ENCODE measurements at regions not wholly inside any gene's neighbourhood (a gene's known extent, or its start where the extent isn't known, plus 50 kb on each side); places are given as distances from the start of the nearest gene placed in this dataset.

DNA sequence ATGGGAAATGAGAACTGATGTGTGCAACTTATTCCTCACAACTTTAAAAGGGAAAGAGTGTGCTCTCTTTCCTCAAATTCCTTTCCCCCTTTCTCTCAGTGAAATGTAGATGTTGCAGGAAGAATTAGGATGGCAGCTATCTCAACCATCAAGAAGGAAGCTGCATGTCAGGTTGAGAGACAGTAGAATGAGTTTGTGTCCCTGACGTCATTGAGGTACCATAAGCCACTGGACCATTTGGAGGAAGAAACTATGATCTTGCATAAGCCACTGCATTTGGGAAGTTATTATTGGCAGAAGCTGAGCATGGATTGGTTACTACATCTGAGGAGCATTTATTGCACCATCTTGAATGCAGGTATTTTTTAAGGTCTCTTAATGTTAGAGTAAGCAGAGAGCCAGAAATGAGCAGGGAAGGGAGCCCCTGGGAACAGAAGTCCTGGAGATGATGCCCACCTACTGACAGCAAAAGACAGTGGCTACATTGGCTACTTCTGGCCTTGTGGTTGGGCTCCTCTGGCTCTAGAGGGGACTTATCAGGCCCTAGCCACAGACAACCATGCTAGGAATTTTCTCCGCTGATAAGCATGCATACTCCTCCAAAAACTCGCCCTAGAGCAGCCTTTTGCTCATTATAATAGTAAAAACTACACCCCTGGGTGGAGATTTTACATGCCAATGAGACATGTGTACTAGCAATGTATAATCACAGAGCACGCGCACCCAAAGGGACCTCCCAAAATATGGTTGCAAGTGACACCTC is 249.0 kb upstream of the SALL1 start:
- Histone ChIP-seq H4K8ac (ENCODE audit: low read depth, low read length) (no peak overlapping the region), H2BK12ac (ENCODE audit: low read length) (no peak overlapping the region), H2BK120ac (ENCODE audit: low read depth, low read length) (no peak overlapping the region), H2BK15ac (ENCODE audit: low read length) (no peak overlapping the region), H3K4ac (ENCODE audit: low read length) (no peak overlapping the region), H2AFZ (ENCODE audit: low read length) (no peak overlapping the region), H3K36me3 (replicated peaks in 1 of 2; ENCODE audit: control insufficient read depth in 2 of 2, insufficient read depth in 2 of 2, low read length in 2 of 2) (no peaks in the 10 kb centered on the region), H3K27me3 (ENCODE audit: control insufficient read depth in 3 of 3, insufficient read depth in 3 of 3, low read depth in 1 of 3, low read length in 3 of 3) (no peaks in the 10 kb centered on the region), H4K91ac (ENCODE audit: low read depth, low read length, poor library complexity) (no peak overlapping the region), H3K9me3 (replicated peaks in 1 of 2; ENCODE audit: control insufficient read depth in 2 of 2, insufficient read depth in 1 of 2, low read depth in 1 of 2, low read length in 2 of 2) (peaks cover 10 to 38% of the 10 kb centered on the region in 2 donors), H3K27ac (replicated peaks; ENCODE audit: low read length) (no peak overlapping the region), H2BK5ac (ENCODE audit: low read length) (no peak overlapping the region), H3K23ac (ENCODE audit: low read depth, low read length, poor library complexity) (no peak overlapping the region), H3K4me2 (ENCODE audit: insufficient read depth, low read length, poor library complexity, severe bottlenecking) (no peak overlapping the region), H3K14ac (ENCODE audit: low read length) (no peak overlapping the region), H3K4me3 (ENCODE audit: low read length in 2 of 2) (no peak overlapping the region), H3K4me1 (ENCODE audit: control insufficient read depth in 2 of 2, insufficient read depth in 1 of 2, low read depth in 1 of 2, low read length in 2 of 2) (no peaks in the 10 kb centered on the region), H2AK5ac (ENCODE audit: low read depth, low read length) (no peak overlapping the region), H3K9ac (ENCODE audit: low read depth, low read length, poor library complexity) (no peak overlapping the region), H3K79me1 (ENCODE audit: low read depth, low read length) (no peaks in the 10 kb centered on the region), H3K18ac (ENCODE audit: low read length) (no peak overlapping the region)
- no CpG with 5 or more reads among the region's 5 CpGs for WGBS, 2 donors (ENCODE audit: extremely low coverage in 2 of 2, insufficient read length in 2 of 2, insufficient replicate concordance in 1 of 2)
- no peak for DNase-seq (ENCODE audit: low spot score)

DNA sequence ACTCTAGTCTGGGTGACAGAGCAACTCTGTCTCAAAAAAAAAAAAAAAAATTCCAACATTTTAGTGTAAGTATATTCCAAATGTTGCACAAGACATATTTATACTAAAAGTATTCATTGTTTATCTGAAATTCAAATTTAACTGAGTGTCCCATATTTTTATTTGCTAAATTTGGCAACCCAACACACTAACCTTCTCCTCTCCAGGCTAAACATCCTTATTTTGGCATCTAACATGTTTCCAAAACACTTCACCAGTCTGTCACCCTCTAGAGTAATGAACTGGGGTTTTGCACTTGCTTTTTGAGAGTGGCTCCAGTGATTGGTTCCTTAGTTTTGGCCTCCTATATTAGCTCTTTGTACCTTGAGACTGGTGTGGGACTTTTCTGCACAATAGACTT is 243.4 kb upstream of the SALL1 start:
- Histone ChIP-seq H3K36me3 (replicated peaks in 1 of 2; ENCODE audit: control insufficient read depth in 2 of 2, insufficient read depth in 2 of 2, low read length in 2 of 2) (no peaks in the 10 kb centered on the region), H2BK120ac (ENCODE audit: low read depth, low read length) (no peak overlapping the region), H3K18ac (ENCODE audit: low read length) (no peak overlapping the region), H2BK5ac (ENCODE audit: low read length) (no peak overlapping the region), H3K4me3 (ENCODE audit: low read length in 2 of 2) (no peak overlapping the region), H3K9ac (ENCODE audit: low read depth, low read length, poor library complexity) (no peak overlapping the region), H2AK5ac (ENCODE audit: low read depth, low read length) (no peak overlapping the region), H3K14ac (ENCODE audit: low read length) (no peak overlapping the region), H3K9me3 (replicated peaks in 1 of 2; ENCODE audit: control insufficient read depth in 2 of 2, insufficient read depth in 1 of 2, low read depth in 1 of 2, low read length in 2 of 2) (peaks cover 0 to 26% of the 10 kb centered on the region in 2 donors), H3K27ac (replicated peaks; ENCODE audit: low read length) (no peak overlapping the region), H2BK12ac (ENCODE audit: low read length) (no peak overlapping the region), H4K8ac (ENCODE audit: low read depth, low read length) (no peak overlapping the region), H3K4ac (ENCODE audit: low read length) (no peak overlapping the region), H3K23ac (ENCODE audit: low read depth, low read length, poor library complexity) (no peak overlapping the region), H2AFZ (ENCODE audit: low read length) (no peak overlapping the region), H3K4me2 (ENCODE audit: insufficient read depth, low read length, poor library complexity, severe bottlenecking) (no peak overlapping the region), H2BK15ac (ENCODE audit: low read length) (no peak overlapping the region), H3K79me1 (ENCODE audit: low read depth, low read length) (no peaks in the 10 kb centered on the region), H3K4me1 (ENCODE audit: control insufficient read depth in 2 of 2, insufficient read depth in 1 of 2, low read depth in 1 of 2, low read length in 2 of 2) (peaks cover 9 to 15% of the 10 kb centered on the region in 2 donors), H4K91ac (ENCODE audit: low read depth, low read length, poor library complexity) (no peak overlapping the region), H3K27me3 (ENCODE audit: control insufficient read depth in 3 of 3, insufficient read depth in 3 of 3, low read depth in 1 of 3, low read length in 3 of 3) (no peaks in the 10 kb centered on the region)
- DNase-seq (ENCODE audit: low spot score) = no peak

DNA sequence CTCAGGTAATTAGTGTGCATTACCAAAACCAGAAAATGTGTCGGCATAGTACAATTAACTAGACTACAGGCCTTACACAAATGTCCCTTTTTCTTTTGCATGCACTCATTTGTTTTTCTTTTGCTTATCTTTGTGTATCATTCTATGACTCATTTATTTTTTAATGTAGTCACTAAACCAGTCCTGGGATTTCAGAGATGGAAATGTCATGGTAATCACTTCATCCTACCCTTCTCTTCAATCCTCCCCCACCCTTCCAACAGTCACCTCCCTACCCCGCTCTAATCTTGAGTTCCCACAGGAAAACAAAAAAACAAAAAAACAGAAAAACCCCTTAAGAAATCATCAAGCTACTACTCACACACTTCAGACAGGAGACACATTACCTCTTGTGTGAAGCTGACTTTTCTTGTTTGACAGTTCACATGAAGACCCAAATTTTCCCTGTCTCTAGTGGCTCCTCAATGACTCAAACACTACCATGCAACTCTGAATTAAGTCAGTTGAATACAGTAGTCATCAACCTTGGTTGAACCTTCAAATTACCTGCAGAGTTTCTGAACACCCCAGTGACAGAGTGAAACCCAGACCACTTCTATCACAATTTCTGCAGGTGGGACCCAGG is 242.4 kb upstream of the SALL1 start:
- H4K91ac ChIP-seq (ENCODE audit: low read depth, low read length, poor library complexity) = no peak overlapping the region
- no peaks in the 10 kb centered on the region for H3K27me3 ChIP-seq (ENCODE audit: control insufficient read depth in 3 of 3, insufficient read depth in 3 of 3, low read depth in 1 of 3, low read length in 3 of 3)
- no CpG with 5 or more reads among the region's 2 CpGs for WGBS, 2 donors (ENCODE audit: extremely low coverage in 2 of 2, insufficient read length in 2 of 2, insufficient replicate concordance in 1 of 2)
- H2BK12ac ChIP-seq (ENCODE audit: low read length) = no peak overlapping the region
- H3K36me3 ChIP-seq (replicated peaks in 1 of 2; ENCODE audit: control insufficient read depth in 2 of 2, insufficient read depth in 2 of 2, low read length in 2 of 2) = no peaks in the 10 kb centered on the region
- H3K9ac ChIP-seq (ENCODE audit: low read depth, low read length, poor library complexity) = no peak overlapping the region
- no peak overlapping the region for H2BK15ac ChIP-seq (ENCODE audit: low read length)
- no peak overlapping the region for H3K23ac ChIP-seq (ENCODE audit: low read depth, low read length, poor library complexity)
- no peaks in the 10 kb centered on the region for H3K79me1 ChIP-seq (ENCODE audit: low read depth, low read length)
- H3K4me3 ChIP-seq (ENCODE audit: low read length in 2 of 2) = no peak overlapping the region
- no peak overlapping the region for H2AK5ac ChIP-seq (ENCODE audit: low read depth, low read length)
- no peak overlapping the region for H3K14ac ChIP-seq (ENCODE audit: low read length)
- no peak overlapping the region for H3K18ac ChIP-seq (ENCODE audit: low read length)
- no peak overlapping the region for H3K4ac ChIP-seq (ENCODE audit: low read length)
- DNase-seq (ENCODE audit: low spot score) = no peak
- no peak overlapping the region for H2AFZ ChIP-seq (ENCODE audit: low read length)
- no peak overlapping the region for H2BK120ac ChIP-seq (ENCODE audit: low read depth, low read length)
- H3K9me3 ChIP-seq (replicated peaks in 1 of 2; ENCODE audit: control insufficient read depth in 2 of 2, insufficient read depth in 1 of 2, low read depth in 1 of 2, low read length in 2 of 2) = peaks cover 5 to 28% of the 10 kb centered on the region in 2 donors
- H4K8ac ChIP-seq (ENCODE audit: low read depth, low read length) = no peak overlapping the region
- peaks cover 9 to 15% of the 10 kb centered on the region in 2 donors for H3K4me1 ChIP-seq (ENCODE audit: control insufficient read depth in 2 of 2, insufficient read depth in 1 of 2, low read depth in 1 of 2, low read length in 2 of 2)
- H3K4me2 ChIP-seq (ENCODE audit: insufficient read depth, low read length, poor library complexity, severe bottlenecking) = no peak overlapping the region
- no peak overlapping the region for H3K27ac ChIP-seq (replicated peaks; ENCODE audit: low read length)
- H2BK5ac ChIP-seq (ENCODE audit: low read length) = no peak overlapping the region

DNA sequence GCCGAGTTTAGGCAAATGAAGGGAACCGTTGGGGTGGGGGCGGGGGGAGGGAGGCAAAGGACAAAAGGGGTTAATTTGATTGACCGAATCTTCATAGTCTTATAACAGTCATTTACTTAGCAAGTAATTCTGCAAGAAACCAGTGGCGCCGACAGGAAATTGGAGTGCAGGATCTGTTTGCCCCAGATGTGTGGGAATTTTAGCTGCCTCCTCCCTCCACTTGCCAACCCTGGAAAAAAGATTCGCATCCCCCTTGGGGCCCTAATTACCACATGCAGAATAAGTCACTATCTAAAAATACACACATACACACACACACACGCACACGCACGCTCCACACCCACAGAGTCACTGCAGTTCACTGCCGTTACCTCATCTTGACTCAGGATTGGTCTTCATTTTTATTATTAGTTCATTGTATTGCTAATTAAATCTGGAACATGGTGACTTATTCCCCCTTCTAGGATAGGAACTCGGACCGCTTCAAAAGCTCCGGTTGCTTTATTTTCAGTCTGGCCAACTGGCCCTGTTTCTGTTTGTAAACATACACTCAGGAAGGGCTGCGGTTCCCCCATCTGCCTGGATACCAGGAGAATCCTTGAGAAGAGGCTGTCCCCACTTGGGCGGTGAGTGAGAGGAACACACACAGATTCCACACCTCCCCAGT is 241.6 kb upstream of the SALL1 start:
- H3K4me3 ChIP-seq (ENCODE audit: low read length in 2 of 2) = no peak overlapping the region
- no peak overlapping the region for H2BK120ac ChIP-seq (ENCODE audit: low read depth, low read length)
- no peak overlapping the region for H3K4ac ChIP-seq (ENCODE audit: low read length)
- H3K79me1 ChIP-seq (ENCODE audit: low read depth, low read length) = no peaks in the 10 kb centered on the region
- DNase-seq (ENCODE audit: low spot score) = no peak
- peak overlapping the region; percentile 82 for H3K27ac ChIP-seq (replicated peaks; ENCODE audit: low read length)
- H3K36me3 ChIP-seq (replicated peaks in 1 of 2; ENCODE audit: control insufficient read depth in 2 of 2, insufficient read depth in 2 of 2, low read length in 2 of 2) = no peaks in the 10 kb centered on the region
- no peak overlapping the region for H2BK15ac ChIP-seq (ENCODE audit: low read length)
- peak overlapping the region; percentile 84 for H2AFZ ChIP-seq (ENCODE audit: low read length)
- H4K8ac ChIP-seq (ENCODE audit: low read depth, low read length) = no peak overlapping the region
- H2BK12ac ChIP-seq (ENCODE audit: low read length) = no peak overlapping the region
- H3K27me3 ChIP-seq (ENCODE audit: control insufficient read depth in 3 of 3, insufficient read depth in 3 of 3, low read depth in 1 of 3, low read length in 3 of 3) = no peaks in the 10 kb centered on the region
- no peak overlapping the region for H3K23ac ChIP-seq (ENCODE audit: low read depth, low read length, poor library complexity)
- no peak overlapping the region for H4K91ac ChIP-seq (ENCODE audit: low read depth, low read length, poor library complexity)
- peak overlapping the region; percentile 16 for H2BK5ac ChIP-seq (ENCODE audit: low read length)
- H3K9me3 ChIP-seq (replicated peaks in 1 of 2; ENCODE audit: control insufficient read depth in 2 of 2, insufficient read depth in 1 of 2, low read depth in 1 of 2, low read length in 2 of 2) = peaks cover 7 to 22% of the 10 kb centered on the region in 2 donors
- no peak overlapping the region for H3K14ac ChIP-seq (ENCODE audit: low read length)
- H3K4me2 ChIP-seq (ENCODE audit: insufficient read depth, low read length, poor library complexity, severe bottlenecking) = peak overlapping the region; percentile 29
- H3K18ac ChIP-seq (ENCODE audit: low read length) = no peak overlapping the region
- H2AK5ac ChIP-seq (ENCODE audit: low read depth, low read length) = no peak overlapping the region
- peaks cover 9 to 15% of the 10 kb centered on the region in 2 donors for H3K4me1 ChIP-seq (ENCODE audit: control insufficient read depth in 2 of 2, insufficient read depth in 1 of 2, low read depth in 1 of 2, low read length in 2 of 2)
- no peak overlapping the region for H3K9ac ChIP-seq (ENCODE audit: low read depth, low read length, poor library complexity)
- WGBS, 2 donors (ENCODE audit: extremely low coverage in 2 of 2, insufficient read length in 2 of 2, insufficient replicate concordance in 1 of 2) = no CpG with 5 or more reads among the region's 16 CpGs

Data from neuronal stem cell (in vitro differentiated cells).